VCaP (cell line): ENCODE measurements at regions not wholly inside any gene's neighbourhood (a gene's known extent, or its start where the extent isn't known, plus 50 kb on each side); places are given as distances from the start of the nearest gene placed in this dataset.

Experiments
- H3K27ac ChIP-seq: fragments of 450-650 bp; 2 replicates; pipeline ENCODE4 v1.5.1; 2017
- TF ChIP-seq, protein P1 (sequence below): fragments of 450-650 bp; conservative IDR thresholded peaks from 2 replicates; pipeline ENCODE4 v1.5.1; 2017; ENCODE audit warnings: mild to moderate bottlenecking, moderate library complexity

DNA sequence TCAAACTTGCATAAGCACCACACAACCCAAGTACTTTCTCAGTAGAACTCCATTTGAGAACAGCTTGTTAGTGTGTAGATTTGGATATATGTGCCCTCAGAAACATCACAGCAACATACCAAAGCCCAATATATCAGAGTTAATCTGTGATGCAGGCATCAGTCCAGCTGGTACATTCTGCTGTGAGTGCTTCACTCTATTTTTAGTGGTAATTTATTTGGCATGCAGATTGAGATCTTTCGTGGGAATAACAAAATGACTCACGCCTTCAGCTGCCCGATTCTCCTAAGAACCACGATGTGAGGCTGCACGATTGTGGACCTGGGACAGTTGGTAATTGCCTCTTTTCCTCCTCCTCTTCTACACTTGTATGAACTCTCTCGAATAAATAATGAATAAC, 730.7 kb downstream of the SQOR start:
- TF ChIP-seq, protein P1, sequence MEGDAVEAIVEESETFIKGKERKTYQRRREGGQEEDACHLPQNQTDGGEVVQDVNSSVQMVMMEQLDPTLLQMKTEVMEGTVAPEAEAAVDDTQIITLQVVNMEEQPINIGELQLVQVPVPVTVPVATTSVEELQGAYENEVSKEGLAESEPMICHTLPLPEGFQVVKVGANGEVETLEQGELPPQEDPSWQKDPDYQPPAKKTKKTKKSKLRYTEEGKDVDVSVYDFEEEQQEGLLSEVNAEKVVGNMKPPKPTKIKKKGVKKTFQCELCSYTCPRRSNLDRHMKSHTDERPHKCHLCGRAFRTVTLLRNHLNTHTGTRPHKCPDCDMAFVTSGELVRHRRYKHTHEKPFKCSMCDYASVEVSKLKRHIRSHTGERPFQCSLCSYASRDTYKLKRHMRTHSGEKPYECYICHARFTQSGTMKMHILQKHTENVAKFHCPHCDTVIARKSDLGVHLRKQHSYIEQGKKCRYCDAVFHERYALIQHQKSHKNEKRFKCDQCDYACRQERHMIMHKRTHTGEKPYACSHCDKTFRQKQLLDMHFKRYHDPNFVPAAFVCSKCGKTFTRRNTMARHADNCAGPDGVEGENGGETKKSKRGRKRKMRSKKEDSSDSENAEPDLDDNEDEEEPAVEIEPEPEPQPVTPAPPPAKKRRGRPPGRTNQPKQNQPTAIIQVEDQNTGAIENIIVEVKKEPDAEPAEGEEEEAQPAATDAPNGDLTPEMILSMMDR: no peak
- H3K27ac ChIP-seq: no peak overlapping the region

DNA sequence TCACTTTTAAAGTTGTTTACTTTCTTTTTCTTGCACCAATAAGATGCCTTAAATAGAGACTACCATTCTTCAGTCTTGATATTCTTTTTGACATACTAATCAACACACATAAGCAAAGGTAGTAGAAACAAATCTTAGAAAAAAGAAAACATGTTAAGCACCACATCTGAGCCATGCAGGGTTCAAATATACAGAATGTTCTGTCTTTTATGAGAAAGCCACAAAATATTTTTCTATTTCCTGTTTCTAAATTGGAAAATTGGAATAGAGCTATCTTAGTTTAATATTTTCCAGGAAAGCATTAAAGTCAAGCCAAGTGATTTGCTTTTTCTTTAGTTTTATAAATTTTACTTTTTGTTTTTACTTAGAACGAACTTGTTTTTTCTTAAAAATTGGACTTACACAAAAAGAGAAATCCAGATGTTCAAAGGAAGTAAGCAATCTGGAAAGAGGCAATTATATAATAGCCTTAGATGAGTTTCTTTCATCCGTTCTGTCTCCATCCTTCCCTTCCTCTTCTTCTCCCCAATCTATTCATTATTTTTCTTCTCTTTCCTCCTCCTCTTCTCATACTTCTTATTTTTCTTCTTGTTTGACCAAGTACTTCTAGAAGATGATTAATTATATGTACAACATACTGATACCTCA, 731.7 kb downstream of the SQOR start:
- TF ChIP-seq, protein P1: no peak
- no peak overlapping the region for H3K27ac ChIP-seq

DNA sequence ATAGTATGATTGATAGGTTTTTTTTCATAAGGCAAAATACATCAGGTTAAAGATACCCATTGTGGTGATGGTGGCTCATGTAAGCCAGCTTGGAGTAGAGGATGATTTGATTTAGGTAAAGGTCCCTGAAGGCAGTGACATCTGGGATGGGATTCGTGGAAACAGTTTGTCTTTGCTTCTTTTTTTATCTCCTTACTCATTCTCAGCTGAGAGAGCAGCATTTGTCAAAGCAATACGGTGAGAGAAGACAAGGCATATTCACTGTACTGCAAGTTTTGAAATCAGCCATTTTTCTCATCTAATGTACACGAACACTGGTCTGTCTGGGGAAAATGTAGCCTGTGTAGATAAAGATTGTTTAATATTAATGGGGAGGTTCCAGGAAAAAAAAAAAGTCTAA, 749.1 kb downstream of the SQOR start:
- TF ChIP-seq, protein P1: no peak

DNA sequence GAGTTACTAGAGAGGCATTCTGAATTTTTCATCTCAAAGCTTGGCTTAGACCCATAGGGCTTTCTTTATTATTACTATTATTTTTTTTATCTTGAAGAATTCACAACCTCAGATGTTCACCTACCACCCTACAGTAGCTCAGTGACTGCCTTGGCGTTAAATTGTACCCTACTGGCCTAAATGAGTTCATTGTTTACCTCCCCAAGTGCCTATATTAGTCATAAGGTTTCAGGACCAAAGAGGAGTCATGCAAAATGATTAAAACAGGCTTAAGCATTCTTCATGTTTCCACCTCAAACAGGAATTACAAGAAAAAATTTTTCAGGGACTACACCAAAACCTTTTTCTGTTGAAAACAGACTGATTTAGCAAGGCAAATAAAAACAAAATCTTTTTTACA, 751.5 kb downstream of the SQOR start:
- H3K27ac ChIP-seq: no peak overlapping the region
- TF ChIP-seq, protein P1: no peak

More for the DNA sequence above, 749.1 kb downstream of the SQOR start:
- no peak overlapping the region for H3K27ac ChIP-seq

DNA sequence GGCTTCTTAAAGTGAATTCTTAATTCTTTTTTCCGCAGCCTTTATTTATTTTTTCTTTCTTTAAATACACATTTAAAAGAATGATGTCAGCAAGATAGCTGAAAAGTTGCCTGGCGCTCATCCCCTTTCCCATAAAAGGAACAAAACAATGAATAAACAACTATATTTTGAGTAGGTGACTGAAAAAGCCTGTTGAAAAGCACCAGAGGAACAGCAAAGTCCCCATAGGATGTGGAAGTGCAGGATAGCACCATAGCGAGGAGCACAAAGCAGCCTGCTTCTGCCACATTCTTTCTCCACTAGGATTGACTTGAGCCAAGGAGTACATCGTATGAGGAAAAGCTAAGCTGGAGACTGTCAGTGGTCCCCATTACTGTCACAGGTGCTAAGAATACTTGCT, 754.9 kb downstream of the SQOR start:
- TF ChIP-seq, protein P1: no peak
- no peak overlapping the region for H3K27ac ChIP-seq

DNA sequence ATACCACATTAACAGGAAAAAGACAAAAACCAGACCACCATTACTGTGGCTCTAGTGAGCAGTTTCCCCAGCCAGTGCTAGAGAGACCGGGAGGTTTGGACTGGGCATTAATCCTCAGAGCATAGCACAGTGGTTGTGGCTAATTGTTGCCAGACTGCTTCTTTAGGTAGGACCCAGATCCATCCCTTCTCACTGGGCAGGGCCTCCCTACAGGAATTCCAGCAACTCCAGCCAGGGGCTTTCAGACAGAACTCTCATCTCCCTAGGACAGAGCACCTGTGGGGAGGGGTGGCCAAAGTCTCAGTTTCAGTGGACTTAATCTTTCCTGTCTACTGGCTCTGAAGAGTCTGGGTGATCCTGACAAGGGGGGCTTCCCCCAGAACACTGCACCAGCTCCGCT, 759.6 kb downstream of the SQOR start:
- TF ChIP-seq, protein P1: no peak

DNA sequence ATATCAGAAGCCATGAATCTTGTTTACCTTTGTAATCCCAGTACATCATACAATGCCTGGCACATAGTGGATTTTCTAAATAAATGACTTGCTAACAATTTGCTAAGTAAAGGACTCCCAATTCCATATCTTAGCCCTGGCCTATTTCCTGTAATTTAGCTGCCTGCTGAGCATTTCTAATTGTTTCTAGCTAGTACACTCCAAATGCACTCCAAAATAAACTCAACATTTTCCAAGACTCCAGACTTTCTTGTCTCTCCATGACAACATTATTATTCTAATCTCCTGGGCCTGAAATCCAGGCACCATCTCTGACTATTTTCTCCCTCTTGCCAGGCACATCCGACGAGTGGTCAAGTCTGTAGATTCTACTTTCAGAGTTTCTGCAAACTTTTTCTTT, 773.5 kb downstream of the SQOR start:
- H3K27ac ChIP-seq: no peak overlapping the region
- TF ChIP-seq, protein P1: no peak

More for the DNA sequence above, 759.6 kb downstream of the SQOR start:
- no peak overlapping the region for H3K27ac ChIP-seq
